ENCODE measurements at regions not wholly inside any gene's neighbourhood (a gene's known extent, or its start where the extent isn't known, plus 50 kb on each side); places are given as distances from the start of the nearest gene placed in this dataset.
"Not testable (repeated sequence)": the region's sequence is repeated elsewhere in the genome, so short reads cannot be mapped to it uniquely, and the experiment has no call there.

DNA sequence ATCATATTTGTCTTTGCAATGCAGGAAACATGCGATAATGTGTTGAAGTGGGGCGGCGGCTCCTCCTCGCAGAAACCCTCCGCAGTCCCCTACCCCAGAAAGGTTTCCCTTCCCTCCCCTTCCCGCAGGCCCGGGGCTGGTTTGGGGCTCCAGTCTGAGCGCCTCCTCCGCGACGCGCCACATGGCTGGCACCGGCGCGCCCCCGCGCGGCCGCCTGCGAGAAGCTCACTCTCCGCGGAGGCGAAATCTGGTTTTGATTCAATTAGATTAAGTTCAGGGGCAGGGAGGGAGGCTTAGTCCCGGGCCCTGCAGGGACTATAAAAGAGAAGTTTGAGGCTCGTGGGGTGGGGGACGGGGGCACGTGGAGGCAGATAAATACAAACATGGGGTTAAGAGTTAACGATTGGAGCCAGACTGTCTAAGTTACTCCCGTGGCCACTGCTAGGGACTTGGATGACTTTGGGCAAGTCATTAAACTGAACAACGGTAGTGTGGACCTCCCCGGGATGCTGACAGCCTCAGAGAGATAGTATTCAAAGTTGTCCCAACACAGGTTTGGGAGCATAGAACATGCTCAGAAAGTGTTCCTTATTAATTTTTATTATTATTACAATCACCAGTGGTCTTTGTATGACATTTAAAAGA lies 69.4 kb downstream of the MSX2 start:
- no peak for DNase-seq (ENCODE audit: low read depth)

DNA sequence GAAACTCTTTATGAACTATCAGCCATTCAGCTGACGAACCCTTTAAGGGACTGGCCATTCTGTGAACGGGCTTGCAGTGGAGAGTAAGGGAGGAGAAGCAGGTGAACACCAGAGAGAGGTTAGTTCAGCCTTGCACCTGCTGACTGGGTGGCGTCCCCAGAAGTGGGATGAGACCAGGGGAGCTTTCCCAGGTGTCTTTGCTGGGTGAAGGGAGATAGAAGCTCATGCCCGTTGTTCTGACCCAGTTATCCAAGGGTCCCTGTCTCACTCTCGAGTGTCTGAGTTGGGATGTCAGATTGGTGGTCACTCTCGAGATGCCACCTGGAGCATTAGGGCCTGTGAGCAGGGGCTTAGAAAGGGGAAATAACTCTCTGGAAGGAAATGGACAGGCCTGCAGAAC lies 68.7 kb downstream of the MSX2 start:
- no peak for DNase-seq (ENCODE audit: low read depth)

DNA sequence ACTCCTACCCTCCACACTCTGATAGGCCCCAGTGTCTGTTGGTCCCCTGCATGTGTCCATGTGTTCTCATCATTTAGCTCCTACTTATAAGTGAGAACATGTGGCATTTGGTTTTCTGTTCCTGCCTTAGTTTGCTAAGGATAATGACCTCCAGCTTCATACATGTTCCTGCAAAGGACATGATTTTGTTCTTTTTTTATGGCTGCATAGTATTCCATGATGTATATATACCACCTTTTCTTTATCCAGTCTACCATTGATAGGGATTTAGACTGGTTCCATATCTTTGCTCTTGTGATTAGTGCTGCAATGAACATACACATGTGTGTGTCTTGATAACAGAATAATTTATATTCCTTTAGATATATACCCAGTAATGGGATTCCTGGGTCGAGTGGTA lies 67.9 kb downstream of the MSX2 start:
- not testable (repeated sequence) for DNase-seq (ENCODE audit: low read depth)

DNA sequence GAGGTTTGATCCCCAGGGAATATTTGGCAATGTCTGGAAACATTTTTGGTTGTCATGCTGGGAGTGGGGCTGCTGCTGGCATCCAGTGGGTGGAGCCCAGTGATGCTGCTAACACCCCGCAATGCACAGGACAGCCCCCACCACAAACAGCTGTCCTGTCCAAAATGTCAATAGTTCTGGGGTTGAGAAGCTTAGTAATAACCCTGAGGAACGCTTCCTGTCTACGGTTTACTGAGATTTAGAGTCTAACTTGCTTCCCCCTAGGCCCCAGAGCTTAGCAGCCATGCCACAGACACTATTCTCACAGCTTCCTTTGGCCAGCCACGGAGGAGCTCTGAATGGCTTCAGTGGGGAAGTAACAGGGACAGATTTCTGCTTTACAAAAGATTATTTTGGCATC lies 66.5 kb downstream of the MSX2 start:
- no peak for DNase-seq (ENCODE audit: low read depth)

DNA sequence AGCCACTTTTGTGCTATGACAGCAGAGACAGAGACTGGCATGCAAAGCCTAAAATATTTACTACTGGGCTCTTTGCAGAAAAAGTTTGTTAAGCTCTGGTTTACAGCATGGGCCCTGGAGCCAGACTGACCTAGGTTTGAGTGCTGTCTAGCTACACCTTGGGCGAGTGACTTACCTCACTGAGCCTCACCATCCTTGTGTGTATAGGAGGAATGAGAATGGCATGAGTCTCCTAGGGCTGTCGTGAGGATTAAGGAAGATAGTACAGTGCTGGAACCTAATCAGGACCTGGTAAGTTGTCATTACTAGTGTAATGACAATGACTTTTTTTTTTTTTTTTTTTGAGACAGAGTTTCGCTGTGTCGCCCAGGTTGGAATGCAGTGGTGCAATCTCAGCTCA lies 65.2 kb downstream of the MSX2 start:
- no peak for DNase-seq (ENCODE audit: low read depth)

DNA sequence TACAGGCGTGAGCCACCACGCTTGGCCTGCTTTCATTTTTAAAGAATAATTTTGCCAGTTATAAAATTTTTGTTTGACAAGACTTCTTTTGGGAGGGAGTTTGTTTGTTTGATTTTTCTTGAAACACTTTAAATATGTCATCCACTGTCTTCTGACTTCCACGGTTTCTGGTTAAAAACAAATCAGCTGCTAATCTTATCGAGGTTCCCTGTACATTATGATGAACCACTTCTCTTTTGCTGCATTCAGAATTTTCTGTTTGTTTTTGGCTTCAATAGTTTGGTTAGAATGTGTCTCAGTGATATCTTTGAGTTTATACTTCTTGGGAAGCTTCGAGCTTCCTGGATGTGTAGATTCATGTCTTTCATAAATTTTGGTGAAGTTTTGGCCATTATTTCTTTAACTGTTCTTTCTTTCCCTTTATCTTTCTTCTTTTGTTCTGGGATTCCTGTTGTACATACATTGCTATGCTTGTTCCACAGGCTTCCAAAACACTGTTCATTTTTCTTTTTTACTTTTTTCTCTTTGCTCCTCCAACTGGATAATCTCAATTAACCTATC lies 60.8 kb downstream of the MSX2 start:
- DNase-seq (ENCODE audit: low read depth), result no peak
